NCI-H526 treated with DMSO at 0.1 percent for 48 hours (cell line): ENCODE measurements at regions not wholly inside any gene's neighbourhood (a gene's known extent, or its start where the extent isn't known, plus 50 kb on each side); places are given as distances from the start of the nearest gene placed in this dataset.

ENCODE experiments used
- DNase-seq: peaks from one replicate; lab custom pipeline; 2025; lab: John Stamatoyannopoulos, UW

- no peak for DNase-seq
These were observed 210.1 kb downstream of the KDR start for GRCh38 chr4:54915276-54915675.

DNA sequence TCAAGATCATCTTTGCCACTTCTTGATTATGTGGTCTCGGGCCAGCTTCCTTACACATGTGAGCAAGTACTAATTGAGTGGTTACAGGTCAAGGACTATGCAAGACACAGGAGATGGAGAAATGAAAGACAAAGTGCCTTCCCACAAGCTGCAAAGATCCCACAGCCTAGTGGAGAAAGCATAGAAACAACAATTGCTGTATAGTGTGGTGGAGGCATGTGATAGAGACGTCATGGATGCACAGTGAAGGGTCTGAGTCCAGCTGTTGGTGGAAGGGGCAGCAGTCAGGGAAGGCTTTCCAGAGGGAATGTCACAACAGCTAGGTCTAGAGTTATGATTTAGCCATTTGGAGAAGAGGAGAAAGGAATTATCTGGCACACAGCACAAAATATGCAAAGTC lies 210.6 kb downstream of the KDR start:
- DNase-seq = no peak

- no peak for DNase-seq
These were observed 211.5 kb downstream of the KDR start for GRCh38 chr4:54913751-54914526.

DNA sequence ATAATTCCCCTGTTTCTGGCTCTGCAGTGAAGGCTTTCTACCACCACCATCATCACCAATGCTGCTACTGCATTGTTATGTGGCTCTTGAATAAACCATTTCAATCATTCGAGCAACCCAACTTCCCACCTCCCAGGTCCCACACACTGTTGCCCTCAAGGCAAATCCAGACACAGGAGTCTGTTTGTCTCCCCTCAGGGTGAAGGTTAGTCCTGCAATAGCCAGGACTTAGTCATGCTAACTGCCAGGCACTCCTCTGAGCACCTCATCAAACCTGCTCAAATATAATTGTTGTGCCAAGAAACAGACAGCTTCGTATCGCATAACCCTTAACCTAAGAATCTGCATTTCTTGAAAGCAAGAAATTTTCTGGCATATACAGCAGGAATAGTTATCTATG lies 213.2 kb downstream of the KDR start:
- DNase-seq = no peak

DNA sequence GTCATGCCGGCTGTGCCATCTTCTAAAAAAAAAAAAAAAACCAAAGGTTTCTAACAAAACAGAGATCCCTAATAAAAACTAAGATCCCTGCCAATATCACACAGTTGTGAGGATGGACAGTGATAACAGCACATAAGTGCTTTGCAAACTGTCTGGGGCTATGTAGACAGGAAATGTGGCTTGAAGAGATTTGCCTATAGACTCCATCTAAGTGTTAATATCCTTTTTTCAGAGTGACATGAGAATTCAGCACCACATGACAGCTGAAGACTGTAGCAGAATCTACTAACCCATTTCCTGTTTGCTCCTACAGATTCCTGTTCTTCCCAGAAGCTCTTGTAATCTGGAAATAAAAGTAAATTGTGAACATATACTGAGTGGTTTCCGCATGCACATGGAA lies 215.4 kb downstream of the KDR start:
- no peak for DNase-seq

GRCh38 chr4:54908763-54909162 lies 216.6 kb downstream of the KDR start:
- no peak for DNase-seq

- no peak for DNase-seq
These were observed 220.4 kb downstream of the KDR start for GRCh38 chr4:54904953-54905352.

- DNase-seq = no peak
These were observed 222.4 kb downstream of the KDR start for GRCh38 chr4:54902976-54903375.

- no peak for DNase-seq
These were observed 223.1 kb downstream of the KDR start for GRCh38 chr4:54902271-54902670.

GRCh38 chr4:54901202-54901601 lies 224.2 kb downstream of the KDR start:
- no peak for DNase-seq

DNA sequence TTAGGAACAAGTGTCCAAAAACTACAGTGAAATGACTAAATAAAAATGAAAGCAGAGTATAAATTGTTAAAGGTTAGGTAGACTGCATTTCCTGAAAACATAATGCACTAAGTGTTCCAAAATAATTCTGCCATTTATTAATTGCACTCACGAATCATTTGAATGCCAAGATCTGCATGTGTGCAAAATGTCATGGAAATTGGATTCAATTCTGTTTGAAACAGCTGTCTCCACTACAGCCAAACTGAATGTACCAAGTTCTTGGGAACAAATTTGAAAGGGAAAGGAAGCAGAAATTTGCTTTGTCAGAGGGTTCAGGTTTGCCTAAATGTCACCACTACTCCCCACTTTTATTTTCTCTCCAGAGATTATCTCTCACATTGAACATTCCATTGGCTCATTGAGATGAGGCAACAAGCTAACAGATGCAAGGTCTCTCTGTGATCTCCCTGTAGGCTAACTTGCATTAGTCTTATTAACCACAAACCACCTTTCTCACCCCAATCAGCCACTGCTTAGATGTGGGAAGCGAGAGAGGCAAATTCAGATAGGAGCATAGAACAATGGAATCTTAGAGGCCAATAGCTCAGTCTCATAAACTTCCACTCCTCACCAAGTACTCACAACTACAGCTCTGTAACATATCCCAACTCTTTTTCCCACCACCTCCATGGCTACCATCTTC lies 226.6 kb downstream of the KDR start:
- no peak for DNase-seq

- no peak for DNase-seq
These were observed 227.3 kb downstream of the KDR start for GRCh38 chr4:54898056-54898562.

DNA sequence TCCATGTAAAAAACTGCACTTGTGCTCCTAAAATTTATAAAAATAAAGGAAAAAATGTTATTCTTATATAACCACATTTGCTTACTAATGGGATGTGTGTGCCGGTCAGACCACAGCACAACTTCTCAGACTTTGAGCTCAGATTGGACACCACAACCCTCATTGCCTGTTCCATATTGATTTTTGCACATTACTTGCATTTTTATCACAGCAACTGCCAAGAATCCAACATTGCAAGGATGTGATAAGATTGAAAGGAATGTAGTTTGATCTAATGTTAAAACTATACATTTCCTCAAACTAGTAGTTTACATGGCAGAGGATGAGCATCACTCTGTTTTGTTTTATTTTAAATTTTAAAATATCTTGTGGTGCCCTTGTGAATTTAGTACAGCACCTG lies 227.8 kb downstream of the KDR start:
- DNase-seq = no peak

GRCh38 chr4:54882616-54883015 lies 224.9 kb downstream of the KIT start:
- no peak for DNase-seq

- no peak for DNase-seq
These were observed 221.8 kb downstream of the KIT start for GRCh38 chr4:54879576-54879975.

DNA sequence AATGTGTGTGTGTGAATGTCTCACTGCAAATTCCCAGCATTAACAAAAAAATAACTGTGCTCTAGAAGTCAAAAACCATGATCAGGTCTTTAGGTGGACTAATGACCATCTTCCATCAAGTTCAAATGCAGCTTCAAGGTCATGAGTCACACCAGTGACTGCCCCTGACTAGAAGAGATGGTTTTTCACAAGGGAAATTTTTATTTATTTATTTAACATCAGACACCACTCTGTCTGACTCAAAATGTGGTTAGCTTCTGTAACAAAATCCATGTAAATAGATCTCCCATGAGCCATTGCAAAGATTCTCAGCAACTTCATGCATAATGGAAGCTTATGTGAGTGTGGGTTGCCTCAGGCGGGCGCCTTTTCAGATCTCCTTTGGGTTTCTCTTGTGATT lies 219.2 kb downstream of the KIT start:
- no peak for DNase-seq

- no peak for DNase-seq
These were observed 214.5 kb downstream of the KIT start for GRCh38 chr4:54872261-54872660.

- DNase-seq = no peak
These were observed 206.0 kb downstream of the KIT start for GRCh38 chr4:54863571-54864255.

- DNase-seq = no peak
These were observed 203.4 kb downstream of the KIT start for GRCh38 chr4:54861201-54861600.

- DNase-seq = no peak
These were observed 197.6 kb downstream of the KIT start for GRCh38 chr4:54855191-54855854.

- DNase-seq = no peak
These were observed 194.8 kb downstream of the KIT start for GRCh38 chr4:54852602-54853001.

GRCh38 chr4:54852054-54852453 lies 194.3 kb downstream of the KIT start:
- no peak for DNase-seq
